Neural cell (in vitro differentiated cells): ENCODE measurements at regions not wholly inside any gene's neighbourhood (a gene's known extent, or its start where the extent isn't known, plus 50 kb on each side); places are given as distances from the start of the nearest gene placed in this dataset.

ENCODE experiments used
- H2AFZ ChIP-seq: fragments of 200-600, 300-800 bp; sonication (generic), shearing (Covaris generic); 2 replicates; pipeline ENCODE4 v1.6.0; 2014; ENCODE audit warnings: low read depth, mild to moderate bottlenecking, antibody characterized with exemption, low read length, moderate library complexity
- H3F3A ChIP-seq: fragments of 200-600 bp; shearing (Covaris generic); 2 replicates; pipeline ENCODE4 v1.6.1; 2016; ENCODE audit warnings: mild to moderate bottlenecking, moderate library complexity, mixed read lengths, antibody characterized with exemption, low read length; ENCODE audit not compliant: insufficient read depth, poor library complexity, severe bottlenecking
- H3K27ac ChIP-seq: fragments of 200-600, 300-800 bp; sonication (generic), shearing (Covaris generic); 2 replicates; pipeline ENCODE4 v1.5.1; 2014; ENCODE audit warnings: mild to moderate bottlenecking, low read length, moderate library complexity
- H3K27me3 ChIP-seq: fragments of 300-800, 200-600 bp; sonication (generic), shearing (Covaris generic); 2 replicates; pipeline ENCODE4 v1.6.0; 2014; ENCODE audit warnings: mild to moderate bottlenecking, low read depth, low read length, moderate library complexity; ENCODE audit not compliant: insufficient read depth
- H3K36me3 ChIP-seq: fragments of 300-800, 200-600 bp; sonication (generic), shearing (Covaris generic); 2 replicates; pipeline ENCODE4 v1.5.1; 2014; ENCODE audit warnings: mild to moderate bottlenecking, antibody characterized with exemption, low read length, moderate library complexity; ENCODE audit not compliant: insufficient read depth
- H3K4me2 ChIP-seq: fragments of 300-800, 200-600 bp; sonication (generic), shearing (Covaris generic); 2 replicates; pipeline ENCODE4 v1.6.0; 2014; ENCODE audit warnings: mild to moderate bottlenecking, low read length
- H3K4me3 ChIP-seq: fragments of 300-800, 200-600 bp; sonication (generic), shearing (Covaris generic); 2 replicates; pipeline ENCODE4 v1.5.1; 2014; ENCODE audit warnings: mild to moderate bottlenecking, low read length, moderate library complexity
- H3K79me2 ChIP-seq: fragments of 200-600 bp; shearing (Covaris generic); replicated peaks from 2 replicates; pipeline ENCODE4 v1.6.0; 2014; ENCODE audit warnings: mild to moderate bottlenecking, low read length, moderate library complexity; ENCODE audit not compliant: insufficient read depth
- H3K9ac ChIP-seq: fragments of 300-800, 200-600 bp; sonication (generic), shearing (Covaris generic); 2 replicates; pipeline ENCODE4 v1.6.1; 2016; ENCODE audit warnings: mild to moderate bottlenecking, low read length, mixed read lengths
- H3K9me2 ChIP-seq: fragments of 200-600 bp; shearing (Covaris generic); 2 replicates; pipeline ENCODE4 v1.6.1; 2016; ENCODE audit warnings: mild to moderate bottlenecking, low read length, mixed read lengths; ENCODE audit not compliant: insufficient read depth
- H3K9me3 ChIP-seq: fragments of 200-600, 300-800 bp; sonication (generic), shearing (Covaris generic); 2 replicates; pipeline ENCODE4 v1.6.1; 2016; ENCODE audit warnings: mild to moderate bottlenecking, mixed run types, low read length, moderate library complexity, mixed read lengths
- H4K20me1 ChIP-seq: fragments of 200-600 bp; shearing (Covaris generic); 2 replicates; pipeline ENCODE4 v1.6.1; 2016; ENCODE audit warnings: mild to moderate bottlenecking, mixed run types; ENCODE audit not compliant: insufficient read depth
- CTCF ChIP-seq: fragments of 450-650 bp; IDR thresholded peaks from 2 replicates; pipeline ENCODE4 v1.5.1; 2014; ENCODE audit warnings: antibody characterized with exemption, mild to moderate bottlenecking, moderate library complexity; ENCODE audit not compliant: poor library complexity, severe bottlenecking
- EP300 ChIP-seq: fragments of 450-650 bp; conservative IDR thresholded peaks from 2 replicates; pipeline ENCODE4 v1.6.1; 2014; ENCODE audit warnings: antibody characterized with exemption, mild to moderate bottlenecking, moderate library complexity; ENCODE audit not compliant: poor library complexity, severe bottlenecking
- EZH2 ChIP-seq: fragments of 200-600, 300-800 bp; shearing (Covaris generic), sonication (generic); IDR thresholded peaks from 2 replicates; pipeline ENCODE4 v1.6.1; 2014; ENCODE audit warnings: antibody characterized with exemption, low read length, borderline replicate concordance, mild to moderate bottlenecking; ENCODE audit not compliant: insufficient read depth, poor library complexity, severe bottlenecking
- MXI1 ChIP-seq: fragments of 450-650 bp; conservative IDR thresholded peaks from 2 replicates; pipeline ENCODE4 v1.6.1; 2014; ENCODE audit warnings: antibody characterized with exemption, mild to moderate bottlenecking; ENCODE audit not compliant: poor library complexity, severe bottlenecking
- POLR2AphosphoS5 ChIP-seq: IDR thresholded peaks from 2 replicates; pipeline ENCODE4 v1.6.1; 2012
- RAD21 ChIP-seq: fragments of 450-650 bp; conservative IDR thresholded peaks from 2 replicates; pipeline ENCODE4 v1.6.1; 2014; ENCODE audit warnings: antibody characterized with exemption, mild to moderate bottlenecking, moderate library complexity
- SMC3 ChIP-seq: fragments of 450-650 bp; conservative IDR thresholded peaks from 2 replicates; pipeline ENCODE4 v1.6.1; 2014; ENCODE audit warnings: antibody characterized with exemption, mild to moderate bottlenecking, moderate library complexity; ENCODE audit not compliant: poor library complexity
- TAF1 ChIP-seq: IDR thresholded peaks from 2 replicates; pipeline ENCODE4 v1.6.1; 2012; ENCODE audit warnings: low read depth
- TF ChIP-seq, protein P1 (sequence below): IDR thresholded peaks from 2 replicates; pipeline ENCODE4 v1.6.1; 2012; ENCODE audit warnings: borderline replicate concordance

DNA sequence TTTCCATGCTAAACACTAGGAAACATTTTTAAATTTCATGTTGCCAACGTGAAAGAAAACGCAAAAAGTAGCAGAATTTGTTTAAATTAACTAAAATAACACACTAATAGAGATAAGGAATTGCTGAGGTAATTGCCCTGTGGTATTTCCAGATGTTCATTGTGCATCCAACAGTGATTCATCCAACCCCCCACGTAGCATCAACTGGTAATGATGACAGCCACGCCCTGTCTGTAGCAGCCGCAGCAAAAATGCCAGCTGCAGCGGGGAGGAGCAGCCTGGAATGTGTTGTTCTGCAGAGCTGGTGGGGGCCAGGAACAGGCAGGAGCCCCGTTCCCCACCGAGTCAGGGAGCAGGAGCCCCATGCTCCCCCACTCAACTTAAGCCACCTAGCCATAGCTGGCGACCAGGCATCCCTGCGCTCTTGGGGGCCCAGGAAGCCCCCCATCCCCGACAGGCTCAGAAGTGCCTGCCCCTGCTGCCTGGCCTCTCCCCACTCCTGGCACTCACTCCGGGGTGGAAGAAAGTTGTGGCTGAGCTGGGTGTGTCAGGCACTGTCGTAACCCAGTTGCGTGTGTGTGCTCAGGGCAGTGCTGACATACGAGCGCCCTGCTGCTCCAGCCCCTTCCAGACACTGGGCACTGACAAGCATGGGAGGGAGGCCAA lies 695.1 kb upstream of the ACVR2A start:
- no peak overlapping the region for H3K4me2 ChIP-seq
- no peaks in the 10 kb centered on the region for H3K36me3 ChIP-seq
- H3K27ac ChIP-seq: no peak overlapping the region
- no peak overlapping the region for H2AFZ ChIP-seq
- H3K79me2 ChIP-seq: no peaks in the 10 kb centered on the region
- H3K9ac ChIP-seq: no peak overlapping the region
- H3K9me3 ChIP-seq: no peaks in the 10 kb centered on the region
- no peaks in the 10 kb centered on the region for H3F3A ChIP-seq
- no peak for TF ChIP-seq EZH2
- TF ChIP-seq, protein P1, sequence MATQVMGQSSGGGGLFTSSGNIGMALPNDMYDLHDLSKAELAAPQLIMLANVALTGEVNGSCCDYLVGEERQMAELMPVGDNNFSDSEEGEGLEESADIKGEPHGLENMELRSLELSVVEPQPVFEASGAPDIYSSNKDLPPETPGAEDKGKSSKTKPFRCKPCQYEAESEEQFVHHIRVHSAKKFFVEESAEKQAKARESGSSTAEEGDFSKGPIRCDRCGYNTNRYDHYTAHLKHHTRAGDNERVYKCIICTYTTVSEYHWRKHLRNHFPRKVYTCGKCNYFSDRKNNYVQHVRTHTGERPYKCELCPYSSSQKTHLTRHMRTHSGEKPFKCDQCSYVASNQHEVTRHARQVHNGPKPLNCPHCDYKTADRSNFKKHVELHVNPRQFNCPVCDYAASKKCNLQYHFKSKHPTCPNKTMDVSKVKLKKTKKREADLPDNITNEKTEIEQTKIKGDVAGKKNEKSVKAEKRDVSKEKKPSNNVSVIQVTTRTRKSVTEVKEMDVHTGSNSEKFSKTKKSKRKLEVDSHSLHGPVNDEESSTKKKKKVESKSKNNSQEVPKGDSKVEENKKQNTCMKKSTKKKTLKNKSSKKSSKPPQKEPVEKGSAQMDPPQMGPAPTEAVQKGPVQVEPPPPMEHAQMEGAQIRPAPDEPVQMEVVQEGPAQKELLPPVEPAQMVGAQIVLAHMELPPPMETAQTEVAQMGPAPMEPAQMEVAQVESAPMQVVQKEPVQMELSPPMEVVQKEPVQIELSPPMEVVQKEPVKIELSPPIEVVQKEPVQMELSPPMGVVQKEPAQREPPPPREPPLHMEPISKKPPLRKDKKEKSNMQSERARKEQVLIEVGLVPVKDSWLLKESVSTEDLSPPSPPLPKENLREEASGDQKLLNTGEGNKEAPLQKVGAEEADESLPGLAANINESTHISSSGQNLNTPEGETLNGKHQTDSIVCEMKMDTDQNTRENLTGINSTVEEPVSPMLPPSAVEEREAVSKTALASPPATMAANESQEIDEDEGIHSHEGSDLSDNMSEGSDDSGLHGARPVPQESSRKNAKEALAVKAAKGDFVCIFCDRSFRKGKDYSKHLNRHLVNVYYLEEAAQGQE: no peak
- no peak for TF ChIP-seq POLR2AphosphoS5
- TF ChIP-seq RAD21: no peak
- TF ChIP-seq CTCF: no peak
- no peak for TF ChIP-seq SMC3
- TF ChIP-seq TAF1: no peak
- TF ChIP-seq MXI1: no peak
- no peaks in the 10 kb centered on the region for H3K27me3 ChIP-seq
- H3K9me2 ChIP-seq: no peaks in the 10 kb centered on the region
- H4K20me1 ChIP-seq: no peaks in the 10 kb centered on the region
- H3K4me3 ChIP-seq: no peak overlapping the region

GRCh38 chr2:147147802-147148201 lies 697.0 kb upstream of the ACVR2A start:
- Histone ChIP-seq H3K36me3 (no peaks in the 10 kb centered on the region), H3K4me2 (no peak overlapping the region), H3F3A (no peaks in the 10 kb centered on the region), H4K20me1 (no peaks in the 10 kb centered on the region), H3K27ac (no peak overlapping the region), H3K79me2 (no peaks in the 10 kb centered on the region), H3K4me3 (no peak overlapping the region), H3K9ac (no peak overlapping the region), H3K27me3 (no peaks in the 10 kb centered on the region), H3K9me3 (no peaks in the 10 kb centered on the region), H3K9me2 (no peaks in the 10 kb centered on the region), H2AFZ (no peak overlapping the region)
- TF ChIP-seq EP300: no peak
- no peak for TF ChIP-seq POLR2AphosphoS5
- no peak for TF ChIP-seq SMC3
- no peak for TF ChIP-seq CTCF
- TF ChIP-seq EZH2: no peak
- TF ChIP-seq, protein P1: no peak
